ENCODE measurements at regions not wholly inside any gene's neighbourhood (a gene's known extent, or its start where the extent isn't known, plus 50 kb on each side); places are given as distances from the start of the nearest gene placed in this dataset.

- H3K4me3 ChIP-seq (ENCODE audit: low read depth, low read length) = no peak overlapping the region
- no peak for DNase-seq (ENCODE audit: low read depth)
- TF ChIP-seq CTCF (IDR thresholded peaks at IDR 0.05; ENCODE audit: insufficient read depth, low read depth, low read length, missing control alignments) = no peak
These were observed 197.1 kb downstream of the SATB1 start for GRCh38 chr3:18228060-18228459.

DNA sequence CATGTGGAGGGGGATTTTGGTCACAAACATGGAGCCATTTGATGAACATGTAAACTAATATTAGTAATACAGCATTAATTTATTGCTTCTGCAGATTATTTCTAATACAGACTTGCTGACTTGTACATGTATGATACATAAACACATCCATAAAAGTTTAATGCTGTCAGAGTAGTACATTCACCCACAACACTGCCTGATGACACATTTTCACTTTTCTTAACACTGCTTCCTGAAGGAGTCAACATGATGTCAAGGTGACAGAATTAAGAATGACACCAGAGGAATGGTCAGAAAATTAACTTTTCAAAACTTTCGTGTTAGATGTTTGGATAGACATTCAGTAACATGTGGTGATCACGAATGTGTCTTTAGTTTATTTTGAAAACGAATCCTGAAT lies 199.4 kb downstream of the SATB1 start:
- no peak for DNase-seq (ENCODE audit: low read depth)
- H3K4me3 ChIP-seq (ENCODE audit: low read depth, low read length) = no peak overlapping the region
- no peak for TF ChIP-seq CTCF (IDR thresholded peaks at IDR 0.05; ENCODE audit: insufficient read depth, low read depth, low read length, missing control alignments)

DNA sequence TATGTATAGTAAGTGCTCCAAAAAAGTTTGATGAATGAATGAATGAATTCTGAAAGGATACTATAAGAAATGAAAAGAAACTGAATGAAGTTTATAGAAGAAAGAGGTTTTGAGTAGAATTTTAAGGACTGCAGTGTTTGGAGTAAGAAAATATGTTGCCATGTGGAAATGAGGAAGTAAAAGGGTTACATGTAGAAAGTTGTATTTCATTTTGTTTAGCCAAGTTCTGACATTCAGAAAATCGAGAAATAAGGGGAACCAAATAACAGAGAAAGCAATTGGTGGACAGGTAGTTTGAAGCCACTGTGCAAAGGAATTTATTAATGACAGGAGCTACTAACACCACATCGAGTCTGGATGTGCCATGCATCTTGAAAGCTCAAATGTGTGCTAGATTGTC lies 200.7 kb downstream of the SATB1 start:
- no peak for TF ChIP-seq CTCF (IDR thresholded peaks at IDR 0.05; ENCODE audit: insufficient read depth, low read depth, low read length, missing control alignments)
- no peak overlapping the region for H3K4me3 ChIP-seq (ENCODE audit: low read depth, low read length)
- no peak for DNase-seq (ENCODE audit: low read depth)

DNA sequence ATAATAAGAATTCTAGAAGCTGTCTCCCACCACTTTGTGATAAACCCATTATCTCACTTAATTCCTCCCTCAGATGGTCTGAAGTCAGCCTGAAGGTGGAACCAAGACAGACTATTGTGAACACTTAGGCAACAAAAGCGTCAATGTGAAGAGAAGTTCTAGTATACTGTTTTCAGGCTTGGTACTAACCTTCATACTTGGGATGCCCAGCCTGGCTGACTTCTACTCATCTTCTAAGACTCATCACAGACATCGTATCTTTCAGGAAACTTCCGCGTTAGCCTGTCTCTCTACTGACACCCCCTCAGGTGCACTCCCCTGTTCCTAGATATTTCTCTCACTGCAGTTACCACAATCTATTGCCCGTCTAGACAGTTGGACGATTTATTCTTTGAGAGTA lies 201.2 kb downstream of the SATB1 start:
- no peak for TF ChIP-seq CTCF (IDR thresholded peaks at IDR 0.05; ENCODE audit: insufficient read depth, low read depth, low read length, missing control alignments)

DNA sequence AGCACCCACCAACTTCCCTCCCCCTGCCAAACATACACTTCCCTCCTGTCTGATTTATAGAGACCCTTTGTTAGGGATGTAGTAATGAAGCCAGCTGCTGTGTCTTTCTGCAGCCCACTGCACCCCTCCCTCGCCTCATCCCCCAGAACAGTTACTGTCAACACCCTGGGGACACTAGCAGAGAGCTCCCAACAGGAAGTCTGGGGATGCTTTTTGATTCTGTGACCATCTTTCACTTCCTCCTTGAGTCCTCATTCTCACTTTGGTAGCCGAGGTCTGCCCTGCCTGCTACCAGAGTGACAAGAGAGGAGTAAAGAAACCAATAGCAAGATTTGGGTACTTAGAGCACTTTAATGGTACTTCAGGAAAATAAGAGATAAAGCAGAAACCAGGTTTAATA lies 201.6 kb downstream of the SATB1 start:
- no peak for TF ChIP-seq CTCF (IDR thresholded peaks at IDR 0.05; ENCODE audit: insufficient read depth, low read depth, low read length, missing control alignments)
- H3K4me3 ChIP-seq (ENCODE audit: low read depth, low read length) = no peak overlapping the region
- peak; percentile 70 for DNase-seq (ENCODE audit: low read depth)

More for the DNA sequence above, 201.2 kb downstream of the SATB1 start:
- DNase-seq (ENCODE audit: low read depth) = no peak
- no peak overlapping the region for H3K4me3 ChIP-seq (ENCODE audit: low read depth, low read length)

- no peak overlapping the region for H3K4me3 ChIP-seq (ENCODE audit: low read depth, low read length)
- TF ChIP-seq CTCF (IDR thresholded peaks at IDR 0.05; ENCODE audit: insufficient read depth, low read depth, low read length, missing control alignments) = no peak
- no peak for DNase-seq (ENCODE audit: low read depth)
These were observed 202.5 kb downstream of the SATB1 start for GRCh38 chr3:18222686-18223085.

GRCh38 chr3:18217507-18218174 lies 207.5 kb downstream of the SATB1 start:
- H3K4me3 ChIP-seq (ENCODE audit: low read depth, low read length) = no peak overlapping the region
- no peak for TF ChIP-seq CTCF (IDR thresholded peaks at IDR 0.05; ENCODE audit: insufficient read depth, low read depth, low read length, missing control alignments)
- DNase-seq (ENCODE audit: low read depth) = no peak

Measured in GM12865 (cell line).